ENCODE measurements at regions not wholly inside any gene's neighbourhood (a gene's known extent, or its start where the extent isn't known, plus 50 kb on each side); places are given as distances from the start of the nearest gene placed in this dataset.

- TF ChIP-seq CTCF (conservative IDR thresholded peaks at IDR 0.05; ENCODE audit: low read depth, low read length) = no peak
- no peak for TF ChIP-seq EZH2 (IDR thresholded peaks at IDR 0.05; ENCODE audit: borderline replicate concordance, low read depth, low read length, poor library complexity, severe bottlenecking)
These were observed 439.0 kb downstream of the ENC1 start for GRCh38 chr5:74201334-74202081.
